RWPE2 (cell line): ENCODE measurements at regions not wholly inside any gene's neighbourhood (a gene's known extent, or its start where the extent isn't known, plus 50 kb on each side); places are given as distances from the start of the nearest gene placed in this dataset.

Source experiments
- ATAC-seq: fragments of 200-7000 bp; cut with Tn5 transposase; 3 replicates; pipeline ENCODE4 v1.9.1; 2021; ENCODE audit warnings: low read depth
- DNase-seq: peaks from one replicate; pipeline ENCODE4 v3.0.0-alpha.2; 2020; ENCODE audit warnings: low spot score
- H3K27ac ChIP-seq: fragments of 450-650 bp; 2 replicates; pipeline ENCODE4 v1.5.1; 2017; ENCODE audit warnings: mild to moderate bottlenecking; ENCODE audit not compliant: poor library complexity, severe bottlenecking
- H3K27me3 ChIP-seq: fragments of 250-450 bp; sonication (Bioruptor Pico); 2 replicates; pipeline ENCODE4 v1.5.1; 2021; ENCODE audit warnings: mild to moderate bottlenecking, moderate library complexity; ENCODE audit not compliant: insufficient read depth, poor library complexity, severe bottlenecking
- H3K36me3 ChIP-seq: fragments of 250-450 bp; sonication (Bioruptor Pico); 2 replicates; pipeline ENCODE4 v1.5.1; 2020; ENCODE audit warnings: low read depth, mild to moderate bottlenecking, moderate library complexity
- H3K4me1 ChIP-seq: fragments of 250-450 bp; sonication (Bioruptor Pico); 2 replicates; pipeline ENCODE4 v1.5.1; 2021; ENCODE audit warnings: mild to moderate bottlenecking, moderate library complexity; ENCODE audit not compliant: insufficient read depth, poor library complexity, severe bottlenecking
- H3K4me3 ChIP-seq: fragments of 250-450 bp; sonication (Bioruptor Pico); 2 replicates; pipeline ENCODE4 v1.5.1; 2021; ENCODE audit warnings: mild to moderate bottlenecking, moderate library complexity; ENCODE audit not compliant: severe bottlenecking
- H3K9me3 ChIP-seq: fragments of 250-450 bp; sonication (Bioruptor Pico); 2 replicates; pipeline ENCODE4 v1.5.1; 2021; ENCODE audit warnings: mild to moderate bottlenecking, moderate library complexity; ENCODE audit not compliant: severe bottlenecking
- CTCF ChIP-seq: fragments of 450-650 bp; IDR thresholded peaks from one replicate; pipeline ENCODE4 v1.5.1; 2017; ENCODE audit warnings: mild to moderate bottlenecking, moderate library complexity; ENCODE audit not compliant: poor library complexity, severe bottlenecking

- H3K27ac ChIP-seq = no peak overlapping the region
- H3K4me1 ChIP-seq = no peaks in the 10 kb centered on the region
- ATAC-seq (no peak), DNase-seq (no peak)
- no peaks in the 10 kb centered on the region for H3K27me3 ChIP-seq
- no peaks in the 10 kb centered on the region for H3K9me3 ChIP-seq
- no peak overlapping the region for H3K4me3 ChIP-seq
- H3K36me3 ChIP-seq = no peaks in the 10 kb centered on the region
- TF ChIP-seq CTCF = no peak
Measured at GRCh38 chr6:50437901-50438300, 275.4 kb upstream of the TFAP2D start.

GRCh38 chr6:50442531-50443040 is 270.7 kb upstream of the TFAP2D start:
- Histone ChIP-seq H3K27me3 (no peaks in the 10 kb centered on the region), H3K4me3 (no peak overlapping the region), H3K27ac (no peak overlapping the region), H3K9me3 (no peaks in the 10 kb centered on the region), H3K4me1 (no peaks in the 10 kb centered on the region), H3K36me3 (no peaks in the 10 kb centered on the region)
- DNase-seq (no peak), ATAC-seq (no peak)
- no peak for TF ChIP-seq CTCF

GRCh38 chr6:50443144-50443543 is 270.2 kb upstream of the TFAP2D start:
- H3K36me3 ChIP-seq = no peaks in the 10 kb centered on the region
- TF ChIP-seq CTCF = no peak
- H3K9me3 ChIP-seq = no peaks in the 10 kb centered on the region
- no peak overlapping the region for H3K27ac ChIP-seq
- H3K27me3 ChIP-seq = no peaks in the 10 kb centered on the region
- no peaks in the 10 kb centered on the region for H3K4me1 ChIP-seq
- DNase-seq = no peak
- ATAC-seq = no peak
- no peak overlapping the region for H3K4me3 ChIP-seq

- Histone ChIP-seq H3K36me3 (no peaks in the 10 kb centered on the region), H3K27ac (no peak overlapping the region), H3K4me3 (no peak overlapping the region), H3K9me3 (no peaks in the 10 kb centered on the region), H3K4me1 (no peaks in the 10 kb centered on the region), H3K27me3 (peaks cover 12% of the 10 kb centered on the region)
- no peak for TF ChIP-seq CTCF
- DNase-seq = no peak
- no peak for ATAC-seq
Measured at GRCh38 chr6:50449128-50449527, 264.2 kb upstream of the TFAP2D start.

- ATAC-seq (no peak), DNase-seq (no peak)
- Histone ChIP-seq H3K9me3 (no peaks in the 10 kb centered on the region), H3K36me3 (no peaks in the 10 kb centered on the region), H3K27me3 (peaks cover 12% of the 10 kb centered on the region), H3K27ac (no peak overlapping the region), H3K4me3 (no peak overlapping the region), H3K4me1 (no peaks in the 10 kb centered on the region)
- TF ChIP-seq CTCF = no peak
Measured at GRCh38 chr6:50451826-50452400, 261.4 kb upstream of the TFAP2D start.
